Activated CD4-positive, alpha-beta memory T cell treated with anti-CD3 and anti-CD28 coated beads, Interleukin-2, amount 10 ng/mL, durations not matched to agents 7 days and 5 days (primary cell): ENCODE measurements at regions not wholly inside any gene's neighbourhood (a gene's known extent, or its start where the extent isn't known, plus 50 kb on each side); places are given as distances from the start of the nearest gene placed in this dataset.
A peak's percentile ranks its signal among the peaks of the same experiment; 100 is the strongest.
"Not testable (repeated sequence)": the region's sequence is repeated elsewhere in the genome, so short reads cannot be mapped to it uniquely, and the experiment has no call there.

Experiments
- CTCF ChIA-PET: fragments of 350-600 bp; sonication (Branson Sonifier 250); formaldehyde crosslinking; loops from one replicate; lab custom pipeline; 2021; ENCODE audit warnings: antibody characterized with exemption, inconsistent platforms; lab: Charles Lee
- POLR2A ChIA-PET: fragments of 350-600 bp; sonication (Branson Sonifier 250); formaldehyde crosslinking; loops from one replicate; lab custom pipeline; 2021; ENCODE audit warnings: antibody characterized with exemption; lab: Charles Lee
- DNase-seq: peaks from one replicate; pipeline ENCODE4 v3.0.0-alpha.2; 2020
- H3K27ac Mint-ChIP-seq: one replicate; pipeline ENCODE4 v1.8.0; 2021; ENCODE audit warnings: mild to moderate bottlenecking, mixed read lengths
- H3K27me3 Mint-ChIP-seq: one replicate; pipeline ENCODE4 v1.8.0; 2021; ENCODE audit warnings: mixed read lengths
- H3K36me3 Mint-ChIP-seq: one replicate; pipeline ENCODE4 v1.8.0; 2021; ENCODE audit warnings: low read depth, mixed read lengths
- H3K4me1 Mint-ChIP-seq: one replicate; pipeline ENCODE4 v1.8.0; 2021; ENCODE audit warnings: mixed read lengths
- H3K4me3 Mint-ChIP-seq: one replicate; pipeline ENCODE4 v1.8.0; 2021; ENCODE audit warnings: mild to moderate bottlenecking, mixed read lengths
- H3K9me3 Mint-ChIP-seq: one replicate; pipeline ENCODE4 v1.8.0; 2021; ENCODE audit warnings: mixed read lengths

- Mint-ChIP-seq H3K4me1 (peaks cover 15% of the 10 kb centered on the region), H3K36me3 (peaks cover 6% of the 10 kb centered on the region), H3K9me3 (peaks cover 5% of the 10 kb centered on the region), H3K4me3 (no peak overlapping the region), H3K27me3 (no peaks in the 10 kb centered on the region), H3K27ac (no peak overlapping the region)
- ChIA-PET CTCF (no interaction called here), POLR2A (no interaction called here)
- DNase-seq = no peak
Observed at GRCh38 chr1:222413436-222413835, 134.5 kb downstream of the HHIPL2 start.

DNA sequence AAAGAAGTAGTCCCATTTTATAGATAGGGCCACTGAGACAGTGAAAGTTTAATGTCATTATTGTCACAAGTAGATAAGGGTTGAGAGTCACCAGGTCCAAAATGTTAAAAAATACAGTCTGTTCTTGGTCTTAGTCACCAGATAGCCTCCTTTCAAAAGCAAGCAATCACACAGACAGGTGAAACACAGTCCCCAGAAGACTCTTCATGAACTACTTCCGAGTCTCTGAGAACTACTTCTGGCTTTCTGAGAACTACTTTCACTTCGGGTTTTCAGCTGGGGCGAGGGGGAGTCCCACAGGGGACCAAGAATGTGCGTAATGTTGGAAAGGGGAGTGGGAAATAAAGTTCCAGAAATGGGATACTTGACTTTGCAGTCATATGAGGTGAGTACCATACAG, 143.2 kb downstream of the HHIPL2 start:
- Mint-ChIP-seq H3K4me1 (peaks cover 3% of the 10 kb centered on the region), H3K36me3 (no peaks in the 10 kb centered on the region), H3K9me3 (peaks cover 8% of the 10 kb centered on the region), H3K27me3 (peaks cover 12% of the 10 kb centered on the region), H3K4me3 (peak overlapping the region; percentile 56), H3K27ac (no peak overlapping the region)
- ChIA-PET CTCF (no interaction called here), POLR2A (no interaction called here)
- no peak for DNase-seq

DNA sequence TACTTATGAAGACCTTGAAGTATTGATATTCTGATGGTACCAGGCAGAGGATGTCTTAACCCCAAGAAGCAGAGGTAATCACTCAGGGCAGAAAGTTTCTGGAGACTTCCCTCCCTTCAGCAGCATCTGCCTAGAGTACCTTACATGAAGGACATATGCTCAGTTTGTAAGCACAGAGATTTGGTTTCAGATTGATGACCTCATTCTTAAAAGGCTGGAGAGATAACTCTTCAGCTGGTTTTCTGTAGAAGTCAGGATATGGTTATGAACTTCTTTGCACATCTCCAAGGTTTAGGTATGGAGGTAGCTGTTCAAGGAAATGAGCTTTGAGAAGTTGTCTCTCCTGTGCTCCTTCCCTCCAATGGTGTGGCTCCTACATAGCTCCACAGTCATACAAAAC, 148.7 kb downstream of the HHIPL2 start:
- H3K4me1 Mint-ChIP-seq = no peaks in the 10 kb centered on the region
- no peak overlapping the region for H3K27ac Mint-ChIP-seq
- peaks cover 5% of the 10 kb centered on the region for H3K27me3 Mint-ChIP-seq
- H3K4me3 Mint-ChIP-seq = no peak overlapping the region
- POLR2A ChIA-PET = no interaction called here
- no peaks in the 10 kb centered on the region for H3K36me3 Mint-ChIP-seq
- no peak for DNase-seq
- no peaks in the 10 kb centered on the region for H3K9me3 Mint-ChIP-seq
- CTCF ChIA-PET = interaction anchor here (1.2 kb wide), 1 partner anchor 56 kb away, joined by 4 read pairs; no protein-coding TSS in a partner anchor

GRCh38 chr1:222394224-222394623, 153.7 kb downstream of the HHIPL2 start:
- ChIA-PET CTCF (no interaction called here), POLR2A (no interaction called here)
- no peaks in the 10 kb centered on the region for H3K9me3 Mint-ChIP-seq
- no peaks in the 10 kb centered on the region for H3K4me1 Mint-ChIP-seq
- H3K27ac Mint-ChIP-seq = no peak overlapping the region
- H3K4me3 Mint-ChIP-seq = no peak overlapping the region
- no peaks in the 10 kb centered on the region for H3K36me3 Mint-ChIP-seq
- DNase-seq = no peak
- H3K27me3 Mint-ChIP-seq = no peaks in the 10 kb centered on the region

- Mint-ChIP-seq H3K4me3 (no peak overlapping the region), H3K27ac (no peak overlapping the region), H3K27me3 (no peaks in the 10 kb centered on the region), H3K36me3 (no peaks in the 10 kb centered on the region), H3K9me3 (no peaks in the 10 kb centered on the region), H3K4me1 (no peaks in the 10 kb centered on the region)
- DNase-seq = no peak
- ChIA-PET POLR2A (no interaction called here), CTCF (no interaction called here)
Observed at GRCh38 chr1:222392556-222392955, 155.3 kb downstream of the HHIPL2 start.

- no peaks in the 10 kb centered on the region for H3K9me3 Mint-ChIP-seq
- H3K4me3 Mint-ChIP-seq = no peak overlapping the region
- no peak overlapping the region for H3K27ac Mint-ChIP-seq
- no peaks in the 10 kb centered on the region for H3K4me1 Mint-ChIP-seq
- no peaks in the 10 kb centered on the region for H3K27me3 Mint-ChIP-seq
- ChIA-PET POLR2A (no interaction called here), CTCF (no interaction called here)
- no peaks in the 10 kb centered on the region for H3K36me3 Mint-ChIP-seq
- DNase-seq = no peak
Observed at GRCh38 chr1:222390181-222390580, 157.7 kb downstream of the HHIPL2 start.

- no peak for DNase-seq
- no peaks in the 10 kb centered on the region for H3K27me3 Mint-ChIP-seq
- no peaks in the 10 kb centered on the region for H3K36me3 Mint-ChIP-seq
- H3K27ac Mint-ChIP-seq = no peak overlapping the region
- POLR2A ChIA-PET = interaction anchor here (1.3 kb wide), 1 partner anchor 25 kb away, joined by 3 read pairs; no protein-coding TSS in a partner anchor
- H3K4me1 Mint-ChIP-seq = no peaks in the 10 kb centered on the region
- H3K4me3 Mint-ChIP-seq = no peak overlapping the region
- peaks cover under 1% of the 10 kb centered on the region for H3K9me3 Mint-ChIP-seq
- CTCF ChIA-PET = no interaction called here
Observed at GRCh38 chr1:222387007-222387814, 160.7 kb downstream of the HHIPL2 start.

DNA sequence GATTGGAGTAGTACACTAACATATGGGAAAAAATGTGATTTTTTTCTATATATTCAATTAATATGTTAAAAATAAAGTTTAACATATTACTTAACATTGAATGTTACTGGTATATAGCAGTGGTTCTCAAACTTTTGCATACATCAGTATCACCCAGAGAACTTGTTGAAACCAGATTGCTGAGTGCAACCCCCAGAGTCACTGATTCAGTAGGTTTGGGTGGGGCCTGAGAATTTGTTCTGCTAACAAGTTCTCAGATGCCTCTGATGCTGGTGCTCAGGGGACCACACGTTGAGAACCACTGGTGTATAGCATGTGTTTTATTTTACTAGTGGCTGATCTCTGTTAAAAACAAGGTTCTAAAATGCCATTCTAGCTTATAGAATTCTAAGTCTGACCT, 161.9 kb downstream of the HHIPL2 start:
- CTCF ChIA-PET = no interaction called here

GRCh38 chr1:222385262-222385661, 162.6 kb downstream of the HHIPL2 start:
- Mint-ChIP-seq H3K9me3 (peaks cover 2% of the 10 kb centered on the region), H3K27me3 (no peaks in the 10 kb centered on the region), H3K4me3 (no peak overlapping the region), H3K36me3 (no peaks in the 10 kb centered on the region), H3K4me1 (no peaks in the 10 kb centered on the region), H3K27ac (no peak overlapping the region)
- CTCF ChIA-PET = no interaction called here
- DNase-seq = no peak
- POLR2A ChIA-PET = no interaction called here

More for the DNA sequence above, 161.9 kb downstream of the HHIPL2 start:
- Mint-ChIP-seq H3K36me3 (no peaks in the 10 kb centered on the region), H3K9me3 (peaks cover 2% of the 10 kb centered on the region), H3K27me3 (no peaks in the 10 kb centered on the region), H3K4me3 (no peak overlapping the region), H3K27ac (no peak overlapping the region), H3K4me1 (no peaks in the 10 kb centered on the region)
- DNase-seq = no peak
- POLR2A ChIA-PET = interaction anchor here (1.3 kb wide), 1 partner anchor 24 kb away, joined by 3 read pairs; no protein-coding TSS in a partner anchor

GRCh38 chr1:222384531-222384930, 163.4 kb downstream of the HHIPL2 start:
- ChIA-PET CTCF (no interaction called here), POLR2A (no interaction called here)
- Mint-ChIP-seq H3K36me3 (no peaks in the 10 kb centered on the region), H3K4me3 (no peak overlapping the region), H3K27ac (no peak overlapping the region), H3K9me3 (peaks cover 2% of the 10 kb centered on the region), H3K27me3 (no peaks in the 10 kb centered on the region), H3K4me1 (no peaks in the 10 kb centered on the region)
- no peak for DNase-seq

DNA sequence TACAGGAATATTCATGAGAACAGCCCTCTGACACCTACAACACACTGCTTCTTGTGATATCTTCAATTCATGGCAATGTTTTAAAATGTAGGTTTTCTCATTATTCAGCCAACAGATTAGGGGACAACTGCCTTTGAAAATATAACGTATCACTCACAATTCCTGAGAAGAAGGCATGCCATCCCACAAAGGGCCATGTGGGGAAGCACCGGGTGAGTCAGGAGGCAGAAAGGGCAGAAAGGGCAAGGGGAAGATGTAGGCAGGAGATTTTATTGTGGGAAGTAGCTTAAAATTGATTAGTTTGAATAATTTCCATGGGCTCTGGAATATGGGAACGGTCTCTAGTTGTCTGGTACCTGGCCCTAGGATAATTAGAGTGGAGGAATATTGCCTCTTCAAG, 165.7 kb downstream of the HHIPL2 start:
- Mint-ChIP-seq H3K27ac (no peak overlapping the region), H3K4me3 (no peak overlapping the region), H3K36me3 (no peaks in the 10 kb centered on the region), H3K4me1 (no peaks in the 10 kb centered on the region), H3K9me3 (peaks cover 2% of the 10 kb centered on the region), H3K27me3 (no peaks in the 10 kb centered on the region)
- POLR2A ChIA-PET = no interaction called here
- CTCF ChIA-PET = no interaction called here
- no peak for DNase-seq

DNA sequence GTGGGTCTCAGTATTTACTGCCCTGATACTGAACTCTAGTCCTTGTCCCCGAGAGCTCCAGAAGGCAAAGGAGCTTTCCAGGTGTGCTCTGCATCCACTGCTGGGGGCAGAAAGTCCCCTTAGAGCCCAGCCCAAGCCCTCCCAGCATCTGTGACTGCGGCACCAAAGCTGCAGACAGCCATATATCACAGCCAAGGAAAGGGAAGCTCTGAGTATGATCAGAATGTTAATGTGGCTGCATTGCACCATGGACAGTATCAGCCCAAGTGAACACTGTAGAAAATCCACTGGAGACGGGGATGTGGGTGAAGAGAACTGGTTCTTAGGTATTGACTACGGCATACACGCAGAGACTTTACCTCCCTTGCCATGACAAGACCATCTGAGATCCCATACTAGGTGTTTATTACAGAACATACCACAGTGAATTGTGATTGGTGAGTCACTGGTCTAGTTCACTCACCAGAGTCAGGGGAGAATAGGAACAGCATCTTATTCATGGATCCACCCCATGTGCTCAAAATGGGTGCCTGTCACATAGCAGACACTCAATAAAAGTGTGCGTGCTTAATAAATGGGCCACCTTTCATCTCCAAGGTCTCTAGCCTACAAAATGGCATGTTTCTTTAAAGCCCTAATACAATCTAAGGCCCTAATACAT, 170.3 kb downstream of the HHIPL2 start:
- H3K27ac Mint-ChIP-seq = no peak overlapping the region
- no peaks in the 10 kb centered on the region for H3K36me3 Mint-ChIP-seq
- H3K4me3 Mint-ChIP-seq = no peak overlapping the region
- no peaks in the 10 kb centered on the region for H3K27me3 Mint-ChIP-seq
- H3K9me3 Mint-ChIP-seq = peaks cover 2% of the 10 kb centered on the region
- ChIA-PET CTCF (no interaction called here), POLR2A (no interaction called here)
- H3K4me1 Mint-ChIP-seq = no peaks in the 10 kb centered on the region
- DNase-seq = no peak

DNA sequence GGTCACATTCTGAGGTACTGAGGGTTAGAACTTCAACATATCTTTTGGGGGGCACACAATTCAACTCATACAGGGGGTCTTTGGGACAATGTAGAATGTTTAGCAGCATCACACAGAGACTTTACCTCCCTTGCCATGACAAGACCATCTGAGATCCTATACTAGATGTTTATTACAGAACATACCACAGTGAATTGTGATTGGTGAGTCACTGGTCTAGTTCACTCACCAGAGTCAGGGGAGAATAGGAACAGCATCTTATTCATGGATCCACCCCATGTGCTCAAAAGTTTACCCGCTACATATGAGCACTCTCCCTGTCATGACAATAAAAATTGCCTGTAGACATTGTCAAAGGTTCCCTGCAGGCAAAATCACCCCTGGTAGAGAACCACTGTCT, 171.1 kb downstream of the HHIPL2 start:
- DNase-seq, H3K27me3 Mint-ChIP-seq, H3K4me3 Mint-ChIP-seq, POLR2A ChIA-PET, H3K4me1 Mint-ChIP-seq, CTCF ChIA-PET, H3K27ac Mint-ChIP-seq, H3K9me3 Mint-ChIP-seq, H3K36me3 Mint-ChIP-seq: not testable (repeated sequence)

GRCh38 chr1:222375701-222376100, 172.2 kb downstream of the HHIPL2 start:
- CTCF ChIA-PET = no interaction called here
- no peak for DNase-seq
- Mint-ChIP-seq H3K9me3 (no peaks in the 10 kb centered on the region), H3K4me3 (no peak overlapping the region), H3K27ac (no peak overlapping the region), H3K4me1 (no peaks in the 10 kb centered on the region), H3K36me3 (no peaks in the 10 kb centered on the region), H3K27me3 (no peaks in the 10 kb centered on the region)
- POLR2A ChIA-PET = no interaction called here
